Activated CD4-positive, alpha-beta T cell treated with anti-CD3 and anti-CD28 coated beads for 4 hours (primary cell): ENCODE measurements at regions not wholly inside any gene's neighbourhood (a gene's known extent, or its start where the extent isn't known, plus 50 kb on each side); places are given as distances from the start of the nearest gene placed in this dataset.
"Not testable (repeated sequence)": the region's sequence is repeated elsewhere in the genome, so short reads cannot be mapped to it uniquely, and the experiment has no call there.

Source experiments
- DNase-seq, 2 donors: peaks; one replicate each; pipeline ENCODE4 v3.0.0-alpha.2; 2020

DNA sequence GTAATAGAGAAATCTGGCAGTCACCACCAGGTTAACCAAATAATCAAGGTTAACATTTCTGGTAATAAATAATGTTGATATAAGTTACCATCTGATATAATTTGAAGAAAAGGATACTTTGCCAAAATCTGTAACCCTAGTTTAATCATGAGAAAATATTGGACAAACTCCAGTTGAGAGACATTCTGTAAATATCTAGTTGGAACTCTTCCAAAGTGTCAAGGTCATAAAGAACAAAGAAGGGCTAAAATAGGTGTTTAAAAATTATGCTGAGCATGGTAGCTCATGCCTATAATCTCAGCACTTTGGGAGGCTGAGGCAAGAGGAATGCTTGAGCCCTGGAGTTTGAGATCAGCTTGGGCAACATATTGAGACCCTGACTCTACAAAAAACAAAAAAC, 253.3 kb downstream of the MRPS30 start:
- DNase-seq: no peak

DNA sequence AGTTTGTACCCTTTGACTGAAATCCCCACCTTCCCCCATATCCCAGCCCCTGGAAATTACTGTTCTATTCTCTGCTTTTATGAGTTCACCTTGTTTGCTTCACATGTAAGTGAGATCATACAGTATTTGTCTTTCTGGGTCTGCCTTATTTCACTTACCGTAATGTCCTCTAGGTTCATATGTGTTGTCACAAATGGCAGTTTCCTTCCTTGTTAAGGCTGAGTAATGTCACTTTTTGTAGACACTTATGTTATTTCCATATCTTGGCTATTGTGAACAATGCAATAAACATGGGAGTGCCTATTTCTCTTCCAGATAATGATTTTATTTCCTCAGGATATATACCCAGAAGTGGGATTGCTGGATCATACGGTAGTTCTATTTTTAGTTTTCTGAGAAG, 272.3 kb downstream of the MRPS30 start:
- DNase-seq: no peak

DNA sequence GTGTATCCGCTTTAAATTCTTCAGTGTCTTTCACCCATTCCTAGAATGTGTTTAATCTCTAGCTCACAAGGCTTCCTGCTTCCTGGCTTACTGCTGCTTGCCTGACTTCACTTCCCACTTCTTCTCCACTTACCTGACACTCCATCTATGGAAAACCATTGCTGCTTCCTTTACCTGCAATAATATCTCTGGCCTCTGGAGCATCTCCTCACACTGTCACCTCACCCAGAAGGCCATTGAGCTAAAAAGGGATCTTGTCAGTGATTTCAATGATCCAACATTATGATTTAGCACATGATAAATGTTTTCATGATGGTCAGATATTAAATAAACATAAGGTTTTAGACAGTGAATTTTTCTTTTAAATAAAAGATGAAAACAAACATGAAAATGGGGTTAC, 281.1 kb downstream of the MRPS30 start:
- no peak for DNase-seq

DNA sequence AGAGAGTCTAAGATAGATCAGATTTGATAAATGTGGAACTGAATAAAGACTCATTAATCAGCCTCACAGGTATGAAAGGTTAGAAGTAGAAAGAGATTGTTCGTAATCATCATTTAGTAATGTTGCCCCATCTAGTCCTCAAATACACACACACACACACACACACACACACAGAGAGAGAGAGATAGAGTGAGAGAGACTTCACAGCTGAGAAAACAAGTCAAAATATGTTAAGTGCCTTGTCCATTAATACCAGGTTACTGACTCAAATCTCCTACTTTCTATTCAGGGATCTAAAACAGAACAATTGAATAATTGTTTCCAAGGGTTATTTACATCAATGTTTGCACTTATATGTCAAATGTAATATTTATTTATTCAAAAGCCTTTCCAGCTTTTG, 284.6 kb downstream of the MRPS30 start:
- DNase-seq: no peak

DNA sequence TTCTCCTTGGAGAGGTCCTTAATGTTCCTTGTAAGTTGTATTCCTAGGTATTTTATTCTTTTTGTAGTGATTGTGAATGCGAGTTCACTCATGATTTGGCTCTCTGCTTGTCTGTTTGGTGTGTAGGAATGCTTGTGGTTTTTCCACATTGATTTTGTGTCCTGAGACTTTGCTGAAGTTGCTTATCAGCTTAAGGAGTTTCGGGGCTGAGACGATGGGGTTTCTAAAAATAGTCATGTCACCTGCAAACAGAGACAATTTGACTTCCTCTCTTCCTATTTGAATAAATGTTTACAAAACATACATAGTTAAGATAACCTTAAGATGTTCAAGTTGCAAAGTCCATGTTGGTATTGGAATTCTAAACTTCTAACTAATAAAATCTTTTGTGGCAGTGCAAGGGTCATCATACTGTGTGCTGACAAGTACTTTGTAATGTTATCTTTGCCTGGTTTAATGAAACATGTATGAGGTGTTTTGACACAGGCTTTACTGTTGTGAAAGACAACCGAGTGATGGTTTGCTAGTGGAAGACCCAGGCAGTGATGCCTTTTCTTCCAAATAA, 286.2 kb downstream of the MRPS30 start:
- no peak for DNase-seq

DNA sequence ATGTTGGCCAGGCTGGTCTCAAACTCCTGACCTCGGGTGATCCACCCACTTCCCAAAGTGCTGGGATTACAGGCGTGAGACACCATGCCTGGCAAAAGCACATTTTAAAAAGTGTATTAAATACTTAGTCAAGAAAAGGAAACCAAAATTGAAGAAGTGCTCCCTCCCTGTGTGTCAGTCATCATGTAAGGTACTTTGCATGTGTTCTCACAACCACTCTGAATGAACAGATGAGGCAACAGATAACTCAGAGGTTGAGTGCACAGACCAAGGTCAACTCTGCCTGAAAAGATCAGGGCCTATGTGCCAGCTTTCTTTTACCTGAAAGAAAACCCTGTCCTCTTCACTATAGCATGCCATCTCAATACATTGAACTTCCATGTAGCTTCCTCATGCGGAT, 289.7 kb downstream of the MRPS30 start:
- no peak for DNase-seq

DNA sequence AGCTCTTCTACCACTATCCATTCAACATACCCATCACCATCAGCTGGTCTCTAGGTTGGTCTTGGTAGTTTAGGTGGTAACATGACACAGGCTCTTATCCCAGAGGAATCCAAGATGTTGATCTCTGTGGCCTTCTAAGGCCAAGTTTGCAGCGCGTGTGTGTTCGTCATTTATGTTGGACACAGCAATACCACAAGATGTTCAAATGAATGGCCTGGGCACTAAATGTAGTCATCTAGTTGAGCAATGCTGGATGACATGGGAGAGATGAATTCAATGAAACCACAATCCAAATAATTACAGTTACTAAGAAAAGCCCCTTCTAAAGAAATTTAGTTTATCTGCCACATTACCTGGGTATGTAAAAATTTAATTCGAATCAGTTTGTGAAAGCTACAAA, 292.4 kb downstream of the MRPS30 start:
- DNase-seq: no peak

DNA sequence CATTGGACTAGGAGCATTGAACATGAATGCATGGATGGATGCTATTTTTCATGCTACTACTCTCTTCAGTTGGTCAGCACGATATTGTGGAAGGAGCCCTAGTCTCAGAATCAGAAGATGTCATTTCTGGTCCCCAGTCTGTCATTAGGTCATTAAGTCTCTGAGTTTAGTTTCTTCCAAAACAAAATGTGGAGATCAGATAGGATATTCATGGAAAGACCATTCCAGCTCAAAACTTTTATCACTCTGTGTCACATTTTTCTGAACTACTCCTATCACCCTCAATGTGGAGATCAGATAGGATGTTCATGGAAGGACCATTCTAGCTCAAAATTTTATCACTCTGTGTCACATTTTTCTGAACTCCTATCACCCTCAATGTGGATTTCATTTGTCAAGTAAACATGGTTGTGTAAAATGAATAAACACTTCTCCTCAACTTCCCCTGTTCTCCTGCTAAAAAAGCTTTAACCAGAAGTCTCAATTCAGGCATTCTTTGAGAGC, 296.8 kb downstream of the MRPS30 start:
- no peak for DNase-seq

DNA sequence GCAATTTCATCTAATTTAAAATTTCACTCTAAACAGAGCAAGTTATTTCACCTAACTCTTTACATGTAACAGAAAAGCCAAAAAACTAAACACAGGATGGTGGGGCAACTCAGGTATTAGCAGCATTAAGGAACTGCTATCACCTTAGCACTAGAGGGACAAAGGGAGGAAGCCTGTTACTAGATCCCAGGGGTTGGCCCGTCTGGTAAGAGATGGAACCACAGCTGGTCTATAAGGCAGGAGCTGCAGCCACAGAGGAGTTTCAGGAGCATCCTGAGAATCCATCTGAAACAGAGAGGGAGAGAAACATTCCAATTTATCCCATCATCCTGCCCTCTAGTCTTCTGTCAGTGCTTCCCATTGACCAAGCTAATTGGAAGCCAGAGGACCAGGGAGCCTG, 300.3 kb downstream of the MRPS30 start:
- no peak for DNase-seq

DNA sequence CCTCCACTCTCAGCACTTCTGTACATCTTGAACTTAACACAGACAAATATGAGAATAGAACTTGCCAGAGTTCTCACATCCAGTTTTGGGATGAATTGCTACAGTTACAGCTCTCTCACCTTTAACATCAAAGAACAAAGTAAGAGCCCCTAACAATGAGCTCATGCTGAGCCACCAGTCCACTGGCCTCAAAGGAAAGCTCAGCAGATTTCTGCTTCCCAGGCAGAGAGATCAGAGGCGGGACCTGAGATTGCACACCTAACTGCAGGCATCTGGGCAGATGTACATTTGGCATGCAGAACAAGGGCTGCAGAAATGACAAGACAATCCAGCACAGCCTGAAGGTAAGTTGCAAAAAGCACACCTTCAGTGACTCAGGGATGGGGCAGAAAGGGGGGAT, 300.9 kb downstream of the MRPS30 start:
- DNase-seq: no peak

DNA sequence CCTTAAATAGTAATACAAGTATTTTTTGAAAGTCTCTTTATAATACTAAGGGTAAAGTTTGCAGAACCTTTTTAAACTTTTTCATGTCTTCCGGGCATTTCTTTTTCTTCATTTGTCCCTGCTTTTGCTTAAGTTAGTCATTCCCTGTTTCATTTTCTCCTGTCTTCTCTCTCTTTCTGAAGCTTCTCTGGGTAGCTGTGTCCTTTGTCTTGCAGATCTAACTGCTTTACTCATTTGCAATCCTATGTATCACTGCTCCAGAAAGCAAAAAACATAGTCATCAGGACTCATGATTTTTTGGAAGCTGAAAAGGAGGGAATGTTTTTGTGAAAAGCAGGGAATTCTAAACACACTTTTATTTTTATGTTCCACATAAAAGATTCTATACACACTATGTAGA, 301.7 kb downstream of the MRPS30 start:
- no peak for DNase-seq

DNA sequence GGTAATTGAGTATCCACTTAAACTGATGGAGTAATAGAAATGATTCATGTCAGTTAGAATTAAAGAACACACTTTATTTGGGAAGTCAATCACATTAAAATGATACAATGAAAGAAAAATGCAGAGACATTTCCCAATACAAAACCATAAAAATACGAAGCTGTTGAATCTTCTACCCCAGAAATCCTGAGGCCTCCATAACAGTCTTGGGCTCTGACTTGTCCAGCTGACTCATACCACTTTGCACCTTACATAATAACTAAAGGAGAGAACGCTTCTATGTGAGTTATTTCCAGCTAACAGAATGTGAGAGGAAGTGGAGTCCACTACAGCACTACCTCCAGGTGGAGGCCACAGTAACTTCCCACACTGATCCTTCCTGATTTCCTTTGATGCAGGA, 305.0 kb downstream of the MRPS30 start:
- no peak for DNase-seq

DNA sequence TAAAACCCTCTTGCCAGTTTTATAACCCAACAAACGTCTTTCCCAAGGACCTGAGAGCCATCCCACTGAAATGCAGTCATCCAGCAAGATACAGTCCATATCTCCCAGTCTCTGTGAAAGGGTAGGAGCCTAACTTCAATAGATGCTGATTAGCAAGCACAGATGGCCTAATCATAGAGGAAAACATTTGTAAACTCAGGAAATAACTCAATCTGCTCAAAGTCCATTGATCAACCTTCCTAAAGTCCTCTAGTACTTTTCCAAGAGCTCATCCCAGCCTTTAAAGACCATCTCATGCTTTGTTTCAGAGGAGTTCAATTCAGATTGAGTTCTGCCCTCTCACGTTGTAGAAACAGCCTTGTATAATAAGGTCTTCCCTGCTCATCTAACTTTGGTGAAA, 324.2 kb downstream of the MRPS30 start:
- no peak for DNase-seq

DNA sequence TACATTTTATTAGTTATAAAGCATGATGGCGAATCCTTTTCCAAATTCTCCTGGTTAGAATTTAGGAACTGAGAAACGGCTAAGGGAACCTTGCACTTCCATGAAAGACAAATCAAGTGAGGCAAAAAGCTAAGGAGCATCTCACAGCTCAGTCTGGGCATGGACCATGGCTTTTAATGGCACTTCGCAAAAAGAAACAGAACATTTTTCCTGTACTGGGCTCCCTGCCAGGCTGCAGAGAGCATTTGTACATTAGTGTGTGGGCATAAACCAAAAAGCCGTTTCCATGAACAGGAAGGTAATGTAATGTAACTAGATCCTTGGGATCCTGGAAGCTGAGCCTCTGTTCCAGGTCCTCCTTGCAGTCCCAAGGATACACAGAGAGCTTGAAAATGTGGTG, 354.2 kb downstream of the MRPS30 start:
- DNase-seq: no peak

DNA sequence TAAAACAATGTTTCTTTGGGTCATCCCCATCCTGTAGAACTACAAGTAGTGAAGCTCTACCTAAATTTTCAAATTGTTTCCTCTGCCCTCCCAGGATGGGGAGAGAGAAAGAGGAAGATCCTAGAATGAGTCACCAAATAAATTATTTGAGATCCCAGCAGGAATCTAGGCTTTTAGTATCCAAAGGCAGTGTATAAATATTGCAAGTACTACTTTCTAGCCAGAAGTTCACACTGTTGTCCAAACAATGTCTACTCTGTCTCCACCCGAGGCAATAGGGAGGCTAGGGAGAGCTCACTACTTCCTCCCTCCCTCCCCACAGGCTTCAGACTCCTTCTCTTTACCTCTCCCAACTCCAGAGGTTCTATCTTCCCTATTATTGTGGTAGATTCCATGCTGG, 362.8 kb downstream of the MRPS30 start:
- no peak for DNase-seq

DNA sequence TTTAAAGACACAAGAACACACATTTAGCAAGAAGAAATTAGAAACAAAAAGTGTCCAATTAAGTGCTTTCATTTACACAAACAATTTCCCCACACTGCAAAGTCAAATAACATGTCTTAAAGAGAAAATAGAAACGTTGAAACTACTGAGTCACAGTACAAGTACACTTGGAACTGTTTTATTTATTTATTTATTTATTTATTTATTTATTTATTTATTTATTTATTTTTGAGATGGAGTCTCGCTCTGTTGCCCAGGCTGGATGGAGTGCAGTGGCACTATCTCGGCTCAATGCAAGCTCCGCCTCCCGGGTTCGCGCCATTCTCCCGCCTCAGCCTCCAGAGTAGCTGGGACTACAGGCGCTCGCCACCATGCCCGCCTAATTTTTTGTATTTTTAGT, 363.9 kb downstream of the MRPS30 start:
- DNase-seq: not testable (repeated sequence)

DNA sequence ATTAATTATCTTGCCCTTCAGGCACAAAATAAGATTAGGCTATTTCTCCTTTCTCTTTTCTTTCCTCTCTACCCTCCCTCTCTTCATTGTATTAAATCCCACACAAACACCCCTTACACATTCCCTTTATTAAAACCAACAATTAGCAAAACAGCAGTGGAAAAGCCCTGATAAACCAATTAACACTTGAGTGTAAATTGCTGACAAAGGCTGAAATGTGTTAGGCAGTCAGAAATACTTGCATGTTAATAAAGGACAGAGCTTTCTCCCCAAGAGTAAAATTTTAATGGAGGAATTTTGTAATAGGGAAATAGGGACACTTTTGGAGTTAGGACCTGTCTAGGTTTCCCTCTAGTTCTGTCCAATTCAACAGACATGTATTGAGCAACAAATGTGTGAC, 370.9 kb downstream of the MRPS30 start:
- DNase-seq: no peak

DNA sequence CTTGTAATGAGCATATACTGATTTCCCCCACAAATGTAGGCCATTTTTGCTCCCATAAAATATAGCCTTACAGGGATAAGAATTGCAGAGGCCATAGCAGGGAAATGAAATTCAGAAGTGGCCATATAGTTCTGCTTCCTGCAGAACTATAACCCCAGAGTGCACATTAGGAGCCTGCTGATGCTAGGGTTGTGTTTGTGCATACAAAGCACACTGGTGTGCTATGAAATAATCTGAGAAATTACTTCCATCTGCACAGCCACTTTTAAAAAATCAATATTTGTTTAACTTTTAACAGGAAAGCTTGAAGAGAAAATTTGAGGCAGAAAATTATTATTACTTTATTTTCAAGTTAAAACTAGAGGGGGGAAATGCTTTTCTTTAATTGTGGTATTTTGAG, 380.3 kb downstream of the MRPS30 start:
- no peak for DNase-seq

DNA sequence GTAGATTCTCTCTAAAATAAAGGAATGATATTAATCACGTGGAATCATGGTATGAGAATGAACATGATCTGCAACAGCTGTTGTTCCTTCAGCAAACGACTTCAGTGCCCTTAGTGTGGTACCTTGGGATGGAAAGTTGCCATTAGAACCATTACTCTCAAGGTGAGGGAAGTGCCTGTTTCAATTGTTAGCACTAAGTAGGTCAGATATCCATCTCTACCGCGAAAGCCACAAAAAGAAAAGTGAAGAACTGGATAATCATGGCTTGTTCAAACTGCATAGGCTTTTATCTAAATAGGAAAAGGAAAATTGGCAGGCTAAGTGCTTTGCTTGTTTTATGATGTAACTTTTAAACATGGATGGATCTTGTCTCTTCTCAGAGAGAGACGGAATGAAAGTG, 380.7 kb downstream of the MRPS30 start:
- no peak for DNase-seq

DNA sequence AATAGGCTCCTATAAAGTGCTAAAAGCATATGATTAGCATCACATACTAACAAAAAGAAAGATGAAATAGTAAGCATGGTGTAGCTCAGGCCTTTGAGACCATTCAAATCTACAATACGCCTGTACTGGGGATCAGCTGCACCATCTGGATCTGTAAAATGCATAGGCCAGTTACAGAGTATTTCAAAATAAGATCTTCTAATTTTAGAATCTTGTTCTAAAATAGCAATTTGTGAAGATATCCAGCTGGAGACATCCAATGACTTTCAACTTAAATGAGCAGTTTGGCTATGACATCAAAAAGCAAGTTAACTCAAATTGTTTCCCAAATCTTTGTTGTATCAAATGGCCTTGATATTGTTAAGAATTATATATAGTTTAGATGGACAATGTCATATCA, 386.3 kb downstream of the MRPS30 start:
- no peak for DNase-seq
